GM19463 (cell line): ENCODE measurements at regions not wholly inside any gene's neighbourhood (a gene's known extent, or its start where the extent isn't known, plus 50 kb on each side); places are given as distances from the start of the nearest gene placed in this dataset.
"Not testable (repeated sequence)": the region's sequence is repeated elsewhere in the genome, so short reads cannot be mapped to it uniquely, and the experiment has no call there.

ENCODE experiments used
- ATAC-seq: cut with Tn5 transposase; IDR thresholded peaks from one replicate; pipeline ENCODE4 v1.9.1; 2021; ENCODE audit warnings: mild to moderate bottlenecking, moderate library complexity; ENCODE audit not compliant: unreplicated experiment

- not testable (repeated sequence) for ATAC-seq
These were observed 57.0 kb upstream of the NEUROD1 start for GRCh38 chr2:181737302-181737701.

DNA sequence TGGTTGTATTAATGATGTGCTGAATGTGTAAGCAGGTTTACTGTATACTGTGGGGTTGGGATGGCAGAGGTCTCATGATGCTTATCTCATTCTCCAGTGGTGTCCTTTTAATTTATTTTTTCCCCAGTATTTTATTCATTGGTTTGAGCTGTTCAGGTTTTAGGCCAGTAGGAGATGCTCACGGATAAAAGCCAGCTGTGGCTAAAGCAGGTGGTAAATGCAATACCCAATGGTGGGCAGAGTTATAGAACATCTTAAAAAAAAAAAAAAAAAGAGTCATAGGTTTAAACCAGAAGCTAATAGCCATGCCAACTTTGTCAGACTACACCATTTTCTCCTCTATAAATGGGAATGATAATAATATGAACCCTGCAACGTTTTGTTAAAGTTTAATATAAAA lies 57.8 kb upstream of the NEUROD1 start:
- ATAC-seq = no peak

DNA sequence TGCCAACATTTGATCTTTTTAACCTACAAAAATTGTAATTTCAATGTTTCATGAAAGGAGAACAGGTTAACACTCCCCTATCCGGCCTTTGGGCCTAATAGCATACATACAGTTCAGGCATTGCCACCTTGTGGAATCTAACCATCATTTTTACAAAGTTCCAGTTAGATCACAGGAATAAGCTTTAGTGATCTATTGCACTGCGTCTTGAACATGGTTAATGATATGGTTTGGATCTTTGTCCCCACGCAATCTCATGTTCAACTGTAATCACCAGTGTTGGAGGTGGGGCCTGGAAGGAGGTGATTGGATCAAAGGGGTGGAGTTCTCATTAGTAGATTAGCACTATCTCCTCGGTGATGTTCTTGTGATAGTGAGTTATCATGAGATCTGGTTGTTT lies 58.2 kb upstream of the NEUROD1 start:
- no peak for ATAC-seq

GRCh38 chr2:181741756-181742155 lies 61.4 kb upstream of the NEUROD1 start:
- no peak for ATAC-seq

- ATAC-seq = no peak
These were observed 62.0 kb upstream of the NEUROD1 start for GRCh38 chr2:181742361-181742760.

GRCh38 chr2:181742922-181743722 lies 62.8 kb upstream of the NEUROD1 start:
- ATAC-seq = peak; percentile 44

DNA sequence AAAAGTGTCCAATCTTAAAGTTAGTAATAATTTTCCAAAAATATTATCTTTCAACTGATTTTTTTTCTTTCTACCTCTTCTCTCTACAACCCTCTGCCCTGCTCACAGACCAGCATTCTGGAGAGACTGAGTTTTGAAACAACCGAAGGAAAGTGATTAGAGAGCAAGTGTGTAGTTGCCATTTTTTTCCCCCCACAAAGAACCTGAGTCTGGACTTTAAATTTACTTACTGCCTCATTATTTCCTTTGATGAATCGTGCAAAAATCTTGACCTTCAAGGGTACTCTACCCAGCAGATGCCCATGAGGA lies 63.4 kb upstream of the NEUROD1 start:
- ATAC-seq = no peak

DNA sequence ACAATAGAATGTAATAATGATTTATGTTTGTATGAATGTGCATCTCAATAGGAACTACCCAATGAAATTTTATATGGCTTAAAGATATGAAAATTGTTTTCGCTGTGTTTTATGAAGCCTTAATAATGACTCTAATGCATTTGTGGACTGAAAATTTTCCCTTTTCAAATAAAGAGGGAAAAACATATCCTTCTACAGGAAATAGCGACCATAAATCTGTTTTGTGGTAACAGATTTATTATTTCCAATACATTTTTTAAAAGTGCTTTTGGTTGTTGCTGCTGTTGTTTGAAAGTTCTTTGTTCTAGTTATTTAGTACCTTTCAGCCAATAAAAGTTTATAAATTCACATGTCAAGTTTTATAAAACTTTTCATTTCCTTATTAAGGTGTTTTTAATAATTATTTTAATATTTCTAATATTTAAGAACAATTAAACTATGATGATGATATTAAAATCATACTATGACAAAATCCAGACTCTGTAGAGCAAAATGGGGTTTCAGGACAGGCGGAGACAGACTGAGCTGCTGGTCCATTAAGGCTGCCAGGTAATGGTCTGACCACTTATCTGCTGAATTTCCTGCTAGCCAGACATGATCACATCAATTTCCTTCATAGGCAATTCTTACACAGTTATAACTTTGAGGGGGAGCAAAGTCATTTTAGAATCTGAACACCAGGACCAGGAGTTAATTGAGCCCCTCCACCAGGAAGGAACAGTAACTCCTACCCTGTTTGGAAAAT lies 65.7 kb upstream of the NEUROD1 start:
- ATAC-seq = no peak

- ATAC-seq = no peak
These were observed 66.5 kb upstream of the NEUROD1 start for GRCh38 chr2:181746844-181747243.

GRCh38 chr2:181750305-181750704 lies 70.0 kb upstream of the NEUROD1 start:
- no peak for ATAC-seq

DNA sequence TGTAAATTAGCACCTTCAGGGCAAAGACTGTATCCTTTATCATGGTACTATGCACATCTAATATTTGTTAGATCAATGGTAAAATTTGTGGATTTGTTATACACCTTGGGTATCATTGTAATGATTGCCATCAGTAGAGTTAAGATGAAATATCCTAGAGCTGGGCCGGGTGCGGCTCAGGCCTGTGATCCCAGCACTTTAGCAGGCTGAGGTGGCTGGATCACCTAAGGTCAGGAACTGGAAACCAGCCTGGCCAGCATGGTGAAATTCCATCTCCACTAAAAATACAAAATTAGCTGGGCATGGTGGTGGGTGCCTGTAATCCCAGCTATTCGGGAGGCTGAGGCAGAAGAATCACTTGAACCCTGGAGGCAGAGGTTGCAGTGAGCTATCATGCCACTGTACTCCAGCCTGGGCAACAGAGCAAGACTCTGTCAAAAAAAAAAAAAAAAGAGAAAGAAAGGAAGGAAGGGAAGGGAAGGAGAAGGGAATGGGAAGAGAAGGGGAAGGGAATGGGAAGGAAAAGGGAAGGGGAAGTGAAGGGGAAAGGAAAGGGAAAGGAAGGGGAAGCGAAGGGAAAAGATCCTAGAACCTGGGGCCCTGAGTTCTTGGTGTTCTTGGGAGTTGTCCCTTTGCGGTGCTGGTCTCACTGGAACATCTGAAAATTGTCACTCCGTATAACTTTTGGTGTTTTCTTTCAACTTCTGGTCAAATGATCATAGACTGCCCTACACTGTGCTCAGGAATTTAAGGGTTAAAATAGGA lies 71.1 kb upstream of the NEUROD1 start:
- no peak for ATAC-seq

GRCh38 chr2:181752301-181752700 lies 72.0 kb upstream of the NEUROD1 start:
- ATAC-seq = no peak

GRCh38 chr2:181753686-181754085 lies 73.4 kb upstream of the NEUROD1 start:
- ATAC-seq = no peak

GRCh38 chr2:181754105-181754504 lies 73.8 kb upstream of the NEUROD1 start:
- no peak for ATAC-seq

DNA sequence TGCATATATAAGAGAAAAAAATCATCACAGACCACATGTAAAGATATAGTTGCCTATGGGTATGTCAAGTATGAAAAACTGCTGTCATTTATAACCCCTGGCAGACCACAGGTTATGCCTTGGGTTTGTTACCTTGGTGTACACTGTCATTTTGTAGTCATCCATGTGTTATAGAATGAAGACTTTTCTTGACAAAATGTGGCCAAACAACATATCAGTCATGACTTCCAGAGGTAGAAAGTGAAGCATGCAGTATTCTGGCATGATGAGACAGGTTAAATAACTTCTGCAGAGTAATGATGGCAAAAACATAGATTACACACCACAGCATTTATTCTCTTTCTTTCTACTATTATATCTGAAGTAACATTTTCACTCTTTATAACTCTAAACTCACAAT lies 74.9 kb upstream of the NEUROD1 start:
- ATAC-seq = no peak

DNA sequence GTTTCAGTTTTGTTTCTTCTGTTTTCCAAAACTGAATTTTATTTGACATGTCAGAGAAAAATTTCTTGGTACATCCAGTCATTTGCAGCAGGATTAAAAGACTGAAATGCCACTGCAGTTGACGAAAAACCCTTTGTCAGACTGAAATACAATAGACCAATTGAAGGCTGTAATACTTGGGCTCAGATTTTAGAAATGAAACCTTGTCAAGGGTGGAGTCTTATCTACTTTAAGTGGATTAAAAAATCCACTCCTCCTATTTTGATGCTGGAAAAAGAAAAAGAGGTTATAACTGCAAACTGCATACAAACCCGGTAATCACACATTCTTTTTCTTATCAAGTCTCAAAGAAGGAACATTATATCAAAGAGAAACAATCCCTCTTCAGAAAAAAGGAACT lies 80.2 kb upstream of the NEUROD1 start:
- no peak for ATAC-seq

DNA sequence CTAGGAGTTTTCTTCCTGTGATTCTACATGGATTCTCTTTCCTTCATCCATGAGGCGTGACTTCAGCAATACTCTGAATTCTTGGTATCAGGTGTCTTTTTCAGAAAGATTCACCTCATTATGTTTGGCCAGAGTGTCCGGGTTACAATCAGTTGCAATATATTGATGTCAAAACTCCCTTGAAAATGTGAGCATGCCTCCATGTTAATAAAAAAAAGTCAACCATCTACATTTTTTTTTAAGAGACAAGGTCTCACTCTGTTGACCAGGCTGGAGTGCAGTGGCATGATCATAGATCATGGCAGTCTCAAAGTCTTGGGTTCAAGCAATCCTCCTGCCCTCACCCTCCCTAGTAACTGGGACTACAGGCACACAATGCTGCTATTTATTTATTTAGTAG lies 80.9 kb upstream of the NEUROD1 start:
- no peak for ATAC-seq

- no peak for ATAC-seq
These were observed 81.7 kb upstream of the NEUROD1 start for GRCh38 chr2:181762000-181762399.

DNA sequence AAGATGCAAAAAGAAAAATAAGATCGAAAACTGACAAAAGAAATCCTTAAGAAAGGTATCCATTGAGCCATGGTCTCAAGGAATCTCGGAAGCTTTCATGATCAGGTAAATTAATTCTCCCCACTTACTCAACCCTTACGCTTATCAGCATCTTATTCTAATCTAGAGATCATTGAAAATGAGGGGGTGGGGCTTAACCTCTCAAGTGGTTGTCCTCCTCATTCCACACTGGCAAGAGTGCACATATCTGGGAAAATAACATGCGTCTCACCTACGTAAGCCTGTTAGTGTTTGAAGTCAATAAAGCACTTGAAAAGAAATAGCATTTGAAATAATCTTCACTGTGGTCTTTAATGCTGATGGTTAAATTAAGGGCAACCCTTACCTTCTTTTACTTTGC lies 82.5 kb upstream of the NEUROD1 start:
- ATAC-seq = no peak

DNA sequence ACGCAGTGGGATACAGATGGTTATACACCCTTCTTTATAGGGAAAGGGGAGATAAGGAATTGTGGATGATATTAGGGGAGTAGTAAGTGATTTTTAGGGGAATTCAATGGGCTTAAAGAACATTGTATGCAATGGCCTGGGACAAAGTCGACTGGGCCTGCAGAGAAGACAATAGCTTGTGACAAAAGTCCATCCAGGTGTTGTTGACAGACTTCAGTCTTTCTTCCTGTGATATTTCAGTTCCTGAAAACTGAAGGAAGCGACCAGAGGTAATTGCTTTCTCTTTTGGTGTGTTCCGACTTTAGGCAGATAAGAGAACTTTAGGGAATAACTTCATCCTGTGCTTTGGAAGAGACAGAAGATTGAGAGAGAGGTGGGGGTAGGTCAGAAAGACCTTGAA lies 83.1 kb upstream of the NEUROD1 start:
- no peak for ATAC-seq

GRCh38 chr2:181764095-181764963 lies 84.0 kb upstream of the NEUROD1 start:
- no peak for ATAC-seq
